GM21723 (cell line): ENCODE measurements at regions not wholly inside any gene's neighbourhood (a gene's known extent, or its start where the extent isn't known, plus 50 kb on each side); places are given as distances from the start of the nearest gene placed in this dataset.
"Not testable (repeated sequence)": the region's sequence is repeated elsewhere in the genome, so short reads cannot be mapped to it uniquely, and the experiment has no call there.

Experiments
- ATAC-seq: cut with Tn5 transposase; IDR thresholded peaks from one replicate; pipeline ENCODE4 v1.9.1; 2021; ENCODE audit warnings: mild to moderate bottlenecking, moderate library complexity; ENCODE audit not compliant: unreplicated experiment

DNA sequence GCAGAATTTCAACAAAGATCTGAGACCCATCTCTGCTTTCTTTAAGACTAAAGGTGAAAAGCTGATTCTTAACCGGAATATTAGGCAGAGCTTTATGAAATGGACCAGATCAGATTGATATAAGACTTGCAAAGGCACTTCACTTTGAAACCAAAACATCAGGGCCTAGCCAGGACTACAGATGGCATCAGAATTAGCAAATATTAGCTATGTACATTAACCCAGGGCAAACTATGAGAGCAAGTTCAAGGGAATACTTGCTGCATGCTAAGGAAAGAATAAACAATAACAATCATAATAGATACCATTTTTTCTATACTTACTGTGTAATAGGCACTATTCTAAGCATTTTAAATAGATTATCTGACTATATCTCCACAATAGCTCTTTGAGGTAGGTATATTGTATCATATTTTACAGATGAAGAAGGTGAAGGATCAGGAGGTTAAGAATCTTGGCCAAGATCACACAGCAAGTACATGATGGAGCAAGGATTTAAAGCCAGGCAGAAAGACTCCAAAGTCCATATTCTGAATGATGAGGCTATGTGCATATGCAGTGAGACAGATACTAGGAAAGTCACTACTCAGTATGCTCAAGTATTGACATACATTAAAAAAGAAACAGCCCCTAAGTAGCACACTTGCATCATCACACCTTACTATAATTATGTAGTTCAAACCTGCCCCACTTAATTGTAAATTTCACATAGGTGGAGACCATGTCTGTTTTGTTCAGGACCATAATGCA lies 209.3 kb upstream of the PKN2 start:
- ATAC-seq = no peak

DNA sequence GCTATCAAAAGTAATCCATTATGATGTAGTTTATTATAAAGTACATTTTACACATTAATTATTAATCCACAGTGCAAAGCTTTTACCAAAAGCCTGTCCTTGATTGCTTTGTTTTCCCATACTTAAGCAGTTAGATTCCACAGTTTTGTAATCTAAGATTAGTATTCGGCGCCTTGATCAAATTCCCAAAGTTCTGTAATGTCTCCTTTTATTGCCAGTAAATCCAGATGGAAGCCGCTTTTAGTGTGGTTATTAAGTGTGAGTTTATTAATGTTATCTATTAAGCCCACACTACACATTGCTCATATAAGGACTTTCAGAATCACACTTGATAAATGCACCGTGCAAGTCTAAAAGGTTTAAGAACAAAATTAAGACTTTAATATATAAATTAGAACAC lies 199.2 kb upstream of the PKN2 start:
- ATAC-seq = no peak

DNA sequence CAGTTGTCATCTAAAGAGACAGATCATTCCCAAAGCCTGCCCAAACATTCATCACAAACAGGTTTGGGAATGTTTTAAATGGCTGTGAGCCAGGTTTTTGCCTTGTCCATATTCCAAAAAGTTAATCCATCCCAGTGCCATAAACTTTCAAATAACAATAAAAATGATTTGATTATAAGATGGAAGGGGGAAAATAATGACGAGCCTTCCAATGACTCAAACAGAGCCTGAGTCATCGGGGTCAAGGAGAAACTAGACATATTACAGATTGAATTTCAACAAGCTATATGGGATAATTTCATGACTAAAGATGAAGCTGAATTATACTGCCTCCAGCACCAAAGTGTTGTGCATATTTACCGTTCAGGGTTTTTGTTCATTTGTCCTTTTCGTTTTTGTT lies 195.8 kb upstream of the PKN2 start:
- no peak for ATAC-seq

GRCh38 chr1:88490676-88491075 lies 193.4 kb upstream of the PKN2 start:
- no peak for ATAC-seq

DNA sequence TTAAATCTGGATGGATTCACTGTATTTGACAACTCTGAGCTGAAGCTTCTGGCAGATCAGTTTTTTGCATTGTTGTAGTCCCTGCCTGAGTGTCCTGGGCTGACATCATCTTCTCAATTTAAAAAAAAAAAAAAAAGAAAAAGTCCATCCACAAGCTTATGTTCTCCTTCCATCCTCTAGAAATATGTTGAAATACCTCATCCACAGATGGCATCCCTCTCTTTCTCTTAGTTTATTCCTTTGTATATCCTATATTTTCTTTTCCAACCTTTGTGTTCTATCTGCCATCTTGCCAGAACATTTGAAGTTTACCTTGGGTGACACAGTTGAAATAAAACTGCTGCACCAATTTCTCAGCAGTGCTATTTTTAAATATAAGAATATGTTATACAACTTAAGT lies 184.4 kb upstream of the PKN2 start:
- no peak for ATAC-seq

DNA sequence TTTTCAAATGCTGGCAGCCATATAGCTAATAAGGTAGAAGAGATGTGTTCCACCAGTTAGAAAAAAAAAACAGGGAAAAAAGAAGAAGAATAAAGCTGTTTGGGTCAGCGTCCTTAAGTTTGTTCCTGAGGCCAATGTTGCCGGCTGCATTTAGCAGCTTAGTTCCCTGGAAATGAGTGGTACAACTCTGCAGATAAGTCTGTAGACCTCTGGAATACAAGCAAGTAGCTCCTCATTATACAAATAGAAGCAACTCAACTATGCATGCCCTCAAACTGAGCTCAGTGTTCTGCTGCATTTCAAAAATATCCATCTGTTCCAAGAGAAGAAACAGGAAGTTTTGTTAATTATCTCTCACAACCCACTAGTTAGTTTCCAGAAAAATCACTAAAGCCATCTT lies 181.2 kb upstream of the PKN2 start:
- ATAC-seq = no peak

- no peak for ATAC-seq
Observed at GRCh38 chr1:88503646-88504045, 180.4 kb upstream of the PKN2 start.

- no peak for ATAC-seq
Observed at GRCh38 chr1:88504601-88505000, 179.5 kb upstream of the PKN2 start.

GRCh38 chr1:88509379-88509778 lies 174.7 kb upstream of the PKN2 start:
- ATAC-seq = no peak

- no peak for ATAC-seq
Observed at GRCh38 chr1:88514544-88515060, 169.5 kb upstream of the PKN2 start.

DNA sequence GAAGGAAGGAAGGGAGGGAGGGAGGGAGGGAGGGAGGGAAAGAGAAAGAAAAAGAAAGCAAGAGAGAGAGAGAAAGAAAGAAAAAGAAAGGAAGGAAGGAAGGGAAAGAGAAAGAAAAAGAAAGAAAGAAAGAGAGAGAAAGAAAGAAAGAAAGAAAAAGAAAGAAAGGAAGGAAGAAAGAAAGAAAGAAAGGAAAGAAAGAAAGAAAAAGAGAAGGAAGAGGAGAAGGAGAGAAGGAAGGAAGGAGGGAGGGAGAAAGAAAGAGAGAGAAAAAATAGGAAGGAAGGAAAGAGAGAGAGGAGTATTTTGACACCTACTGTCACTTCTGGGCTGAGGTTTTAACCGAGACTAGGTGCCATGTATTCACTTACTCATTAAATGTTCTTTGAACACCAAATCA lies 166.6 kb upstream of the PKN2 start:
- not testable (repeated sequence) for ATAC-seq

- ATAC-seq = no peak
Observed at GRCh38 chr1:88519156-88519555, 164.9 kb upstream of the PKN2 start.

DNA sequence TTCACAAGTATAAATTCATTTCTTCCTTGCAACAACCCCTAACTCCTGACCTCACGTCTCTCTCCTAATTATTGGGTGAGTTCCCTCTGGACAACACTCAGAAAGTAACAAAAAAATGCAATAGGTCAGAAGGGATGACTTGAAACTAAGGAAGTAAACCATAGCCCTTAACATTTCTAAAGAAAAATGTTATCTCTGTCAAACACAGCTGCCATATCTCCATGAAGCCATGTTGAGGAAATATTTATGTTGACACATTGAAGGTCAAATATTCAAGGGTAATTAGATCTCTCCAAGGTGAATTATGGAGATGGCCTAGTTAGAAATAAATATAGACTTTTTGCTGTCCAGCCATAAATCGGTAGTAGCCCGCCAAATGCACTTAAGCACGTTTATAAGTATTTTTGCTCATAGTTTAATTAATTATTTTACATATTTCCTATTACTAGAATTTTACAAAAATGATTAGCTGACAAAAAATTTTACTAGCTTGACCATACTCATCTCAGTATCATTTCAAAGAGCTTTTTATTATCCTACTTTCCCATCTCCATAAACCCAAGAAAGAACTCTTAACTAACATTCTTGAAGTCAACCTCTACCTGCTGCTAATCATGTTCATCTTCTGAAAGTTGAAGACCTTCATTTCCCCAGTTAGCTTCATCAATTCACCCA lies 160.1 kb upstream of the PKN2 start:
- no peak for ATAC-seq

GRCh38 chr1:88526456-88526855 lies 157.6 kb upstream of the PKN2 start:
- no peak for ATAC-seq

GRCh38 chr1:88528792-88529191 lies 155.3 kb upstream of the PKN2 start:
- no peak for ATAC-seq

- ATAC-seq = no peak
Observed at GRCh38 chr1:88529581-88529980, 154.5 kb upstream of the PKN2 start.

- ATAC-seq = no peak
Observed at GRCh38 chr1:88530246-88530645, 153.8 kb upstream of the PKN2 start.

DNA sequence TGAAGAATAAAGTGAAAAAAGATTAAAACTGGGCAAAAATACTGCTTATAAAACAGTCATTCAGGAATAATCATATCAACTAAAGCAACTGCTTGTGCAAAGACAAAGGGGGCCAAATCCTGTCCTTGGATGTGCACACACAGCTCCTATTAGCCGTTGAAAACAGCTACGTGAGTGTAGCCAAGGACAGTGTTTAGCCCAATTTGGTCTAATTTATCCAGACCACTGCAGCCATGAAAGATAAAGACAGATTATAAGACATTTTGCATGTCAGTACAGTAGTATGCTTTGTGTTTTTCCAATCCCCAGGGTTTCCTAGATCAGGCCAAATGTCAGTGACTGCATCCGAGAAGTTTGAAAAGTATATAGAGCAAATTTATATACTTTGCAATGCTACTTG lies 146.3 kb upstream of the PKN2 start:
- no peak for ATAC-seq

DNA sequence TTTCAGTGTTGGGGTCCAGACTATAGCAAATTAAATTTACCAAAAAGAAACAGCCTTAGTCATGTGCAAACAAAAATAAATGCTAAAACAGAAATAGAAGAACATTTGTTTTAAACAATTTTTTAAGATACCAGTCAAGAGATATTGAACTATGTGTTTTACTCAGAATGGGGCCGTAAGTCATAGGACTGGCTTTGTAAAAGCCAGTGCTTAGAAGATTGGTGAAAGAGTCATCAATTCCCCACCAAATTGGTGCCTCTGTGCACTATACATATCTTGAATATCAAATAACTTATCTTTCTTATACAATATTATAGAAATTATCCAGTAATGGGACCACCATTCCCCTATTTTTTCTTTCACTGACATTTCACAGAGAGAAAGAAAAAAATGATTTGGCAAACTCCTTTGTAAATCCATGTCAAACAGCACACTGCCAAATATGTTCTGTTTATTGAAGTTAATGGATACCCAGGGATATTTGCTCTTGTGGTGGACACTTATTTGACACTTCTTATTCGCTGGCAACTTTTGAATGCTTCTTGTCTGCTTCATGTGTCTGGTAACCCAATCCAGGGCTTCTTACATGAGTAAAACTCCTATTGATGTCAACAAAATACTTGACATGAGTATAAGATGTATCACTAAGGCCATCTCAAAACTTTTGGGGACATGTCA lies 145.7 kb upstream of the PKN2 start:
- ATAC-seq = no peak

GRCh38 chr1:88540255-88540654 lies 143.8 kb upstream of the PKN2 start:
- ATAC-seq = no peak

DNA sequence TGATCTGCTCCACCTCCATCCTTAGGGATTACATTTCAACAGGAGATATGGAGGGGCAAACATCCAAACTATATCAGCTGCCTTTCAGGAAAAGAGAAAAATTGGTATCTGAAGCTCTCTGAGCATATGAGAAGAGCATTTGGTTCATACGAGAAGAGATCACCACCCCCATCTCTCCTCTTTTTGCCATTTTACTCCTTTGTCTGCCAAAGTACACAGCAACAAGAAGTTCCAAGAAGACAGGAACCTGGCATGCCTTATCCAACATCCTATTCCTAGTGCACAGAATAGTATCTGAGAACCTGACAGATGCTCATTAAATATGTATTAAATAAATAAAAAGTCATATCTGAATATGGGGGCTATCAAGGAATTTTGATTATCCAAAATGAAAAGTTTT lies 142.5 kb upstream of the PKN2 start:
- no peak for ATAC-seq

- no peak for ATAC-seq
Observed at GRCh38 chr1:88544195-88544594, 139.9 kb upstream of the PKN2 start.
